HG03469 (cell line): ENCODE measurements at regions not wholly inside any gene's neighbourhood (a gene's known extent, or its start where the extent isn't known, plus 50 kb on each side); places are given as distances from the start of the nearest gene placed in this dataset.
"Not testable (repeated sequence)": the region's sequence is repeated elsewhere in the genome, so short reads cannot be mapped to it uniquely, and the experiment has no call there.

Experiments
- ATAC-seq: cut with Tn5 transposase; IDR thresholded peaks from one replicate; pipeline ENCODE4 v1.9.1; 2021; ENCODE audit warnings: mild to moderate bottlenecking, moderate library complexity, moderate number of reproducible peaks; ENCODE audit not compliant: unreplicated experiment

GRCh38 chr4:81319657-81320056 is 104.6 kb upstream of the PRKG2 start:
- no peak for ATAC-seq

GRCh38 chr4:81314897-81315470 is 100.0 kb upstream of the PRKG2 start:
- ATAC-seq = no peak

- no peak for ATAC-seq
These were observed 99.3 kb upstream of the PRKG2 start for GRCh38 chr4:81314196-81314896.

GRCh38 chr4:81307991-81308390 is 93.0 kb upstream of the PRKG2 start:
- no peak for ATAC-seq

- ATAC-seq = no peak
These were observed 89.8 kb upstream of the PRKG2 start for GRCh38 chr4:81304871-81305270.

GRCh38 chr4:81300352-81300751 is 85.3 kb upstream of the PRKG2 start:
- ATAC-seq = not testable (repeated sequence)

- no peak for ATAC-seq
These were observed 75.8 kb upstream of the PRKG2 start for GRCh38 chr4:81290813-81291212.

- no peak for ATAC-seq
These were observed 72.1 kb upstream of the PRKG2 start for GRCh38 chr4:81287101-81287500.

GRCh38 chr4:81282131-81282530 is 67.1 kb upstream of the PRKG2 start:
- no peak for ATAC-seq

GRCh38 chr4:81274460-81274859 is 59.4 kb upstream of the PRKG2 start:
- ATAC-seq = no peak

GRCh38 chr4:81272671-81273070 is 57.6 kb upstream of the PRKG2 start:
- ATAC-seq = no peak
